GM13976 (cell line): ENCODE measurements at regions not wholly inside any gene's neighbourhood (a gene's known extent, or its start where the extent isn't known, plus 50 kb on each side); places are given as distances from the start of the nearest gene placed in this dataset.
"Not testable (repeated sequence)": the region's sequence is repeated elsewhere in the genome, so short reads cannot be mapped to it uniquely, and the experiment has no call there.

ENCODE experiments used
- DNase-seq: peaks from one replicate; pipeline ENCODE4 v3.0.0; 2012; ENCODE audit warnings: low spot score
- CTCF ChIP-seq: IDR thresholded peaks from 2 replicates; pipeline ENCODE4 v1.5.1; 2012; ENCODE audit warnings: borderline replicate concordance, mild to moderate bottlenecking; ENCODE audit not compliant: insufficient read depth; ENCODE audit errors: extremely low read depth, missing control alignments, control extremely low read depth
- in situ Hi-C: fragments of 300-500 bp; cut with MboI; formaldehyde crosslinking; loops from one replicate; pipeline ENCODE4 v1.12.0; 2022; ENCODE audit warnings: low sequenced_read_pairs, mixed read lengths, inconsistent platforms; ENCODE audit not compliant: unreplicated experiment

DNA sequence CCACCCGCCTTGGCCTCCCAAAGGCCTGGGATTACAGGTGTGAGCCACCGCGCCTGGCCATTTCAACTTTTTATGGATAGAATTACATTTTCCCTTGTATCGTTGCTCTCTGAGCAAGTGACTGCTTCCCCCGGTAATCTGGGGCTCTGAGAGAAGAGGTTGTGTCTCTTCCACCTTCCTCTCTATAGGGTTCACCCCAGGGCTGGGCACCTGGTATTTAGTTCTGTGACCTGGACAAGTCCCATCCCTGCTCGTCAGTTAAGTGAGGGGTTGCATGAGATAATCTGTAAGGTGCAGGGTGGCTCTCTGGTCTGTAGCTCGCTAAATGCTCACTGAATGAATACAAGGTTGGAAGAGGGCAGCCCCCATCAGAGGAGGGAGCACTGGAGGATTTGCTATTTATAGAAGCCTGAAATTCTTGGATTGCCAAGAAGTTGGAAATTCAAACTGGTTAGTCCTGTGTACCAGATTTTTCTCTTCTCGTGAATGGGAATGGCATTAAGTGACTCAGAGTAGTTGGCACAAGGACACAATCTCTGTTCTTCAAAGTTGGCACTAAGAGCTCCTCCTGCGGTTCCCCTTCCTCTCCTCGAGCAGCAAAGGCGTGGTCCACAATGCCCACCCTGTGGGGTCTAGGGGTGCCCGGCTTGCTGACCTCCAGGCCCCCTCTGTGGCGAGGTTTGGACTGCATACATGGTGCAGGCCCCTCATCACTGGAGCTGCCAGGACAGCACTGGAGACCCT is 68.1 kb upstream of the DLG1 start:
- TF ChIP-seq CTCF = no peak
- DNase-seq = no peak
- in situ Hi-C loops = no loop called here

DNA sequence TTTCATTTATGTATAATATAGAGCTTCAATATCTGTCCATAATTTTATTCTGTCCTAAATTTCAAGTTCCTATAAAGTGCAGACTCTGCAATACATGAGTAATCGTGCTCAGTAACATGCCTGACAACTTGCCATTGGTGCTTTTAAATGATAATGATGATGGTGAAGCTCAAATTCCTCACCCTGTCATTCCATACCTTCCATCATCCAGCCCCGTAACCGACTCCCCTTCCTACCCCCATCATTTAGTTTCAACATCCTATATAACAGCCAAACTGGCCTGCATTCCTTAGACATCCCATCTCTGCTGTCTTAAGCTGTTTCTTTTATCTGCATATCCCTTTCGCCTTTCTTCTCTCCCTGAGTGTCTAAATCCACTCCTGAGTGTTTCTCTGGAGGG is 67.2 kb upstream of the DLG1 start:
- no peak for TF ChIP-seq CTCF
- in situ Hi-C loops = no loop called here
- DNase-seq = no peak

- no peak for TF ChIP-seq CTCF
- in situ Hi-C loops = no loop called here
- DNase-seq = no peak
These were observed 66.1 kb upstream of the DLG1 start for GRCh38 chr3:197364410-197365071.

- DNase-seq = no peak
- in situ Hi-C loops = no loop called here
- TF ChIP-seq CTCF = no peak
These were observed 65.4 kb upstream of the DLG1 start for GRCh38 chr3:197363553-197364409.

GRCh38 chr3:197362081-197362480 is 63.7 kb upstream of the DLG1 start:
- TF ChIP-seq CTCF = no peak
- in situ Hi-C loops = no loop called here
- no peak for DNase-seq

- in situ Hi-C loops, DNase-seq: not testable (repeated sequence)
These were observed 61.7 kb upstream of the DLG1 start for GRCh38 chr3:197360095-197360494.

GRCh38 chr3:197359476-197359875 is 61.1 kb upstream of the DLG1 start:
- DNase-seq, in situ Hi-C loops: not testable (repeated sequence)
